ENCODE measurements at regions not wholly inside any gene's neighbourhood (a gene's known extent, or its start where the extent isn't known, plus 50 kb on each side); places are given as distances from the start of the nearest gene placed in this dataset.
"Not testable (repeated sequence)": the region's sequence is repeated elsewhere in the genome, so short reads cannot be mapped to it uniquely, and the experiment has no call there.

DNA sequence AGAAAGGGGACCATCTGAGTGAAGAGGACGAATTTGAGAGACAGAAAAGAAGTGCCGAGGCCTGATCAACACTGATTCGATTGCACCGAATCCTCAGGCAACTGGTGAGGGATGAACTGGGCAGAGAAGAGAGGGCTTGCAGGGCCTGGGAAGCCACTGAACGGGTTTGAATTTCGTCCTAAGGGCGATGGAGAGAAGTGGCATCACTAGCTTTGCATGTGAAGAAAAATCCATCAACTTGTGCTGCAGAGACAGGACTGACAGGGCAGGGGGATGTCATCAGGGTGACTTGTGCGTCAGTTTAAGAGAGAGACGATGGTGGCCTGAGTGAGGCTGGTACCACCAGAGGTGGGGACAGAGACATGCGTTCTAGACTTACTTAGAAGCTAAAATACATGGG lies 73.7 kb upstream of the SLC22A23 start:
- no peaks in the 10 kb centered on the region for H3K4me1 ChIP-seq
- no peaks in the 10 kb centered on the region for H3K36me3 ChIP-seq (ENCODE audit: low read depth, missing control alignments)
- DNase-seq = no peak
- H3K27me3 ChIP-seq = no peaks in the 10 kb centered on the region
- intact Hi-C loops (cut with DNase I; ENCODE audit: low total_unique reads) = no loop called here
- H3K27ac ChIP-seq = no peak overlapping the region
- WGBS, 2 donors = 80 to 88% methylated on average over 10 of the region's 10 CpGs
- no peaks in the 10 kb centered on the region for H3K9me3 ChIP-seq
- TF ChIP-seq POLR2A (IDR thresholded peaks at IDR 0.05) = no peak
- TF ChIP-seq, protein P1, sequence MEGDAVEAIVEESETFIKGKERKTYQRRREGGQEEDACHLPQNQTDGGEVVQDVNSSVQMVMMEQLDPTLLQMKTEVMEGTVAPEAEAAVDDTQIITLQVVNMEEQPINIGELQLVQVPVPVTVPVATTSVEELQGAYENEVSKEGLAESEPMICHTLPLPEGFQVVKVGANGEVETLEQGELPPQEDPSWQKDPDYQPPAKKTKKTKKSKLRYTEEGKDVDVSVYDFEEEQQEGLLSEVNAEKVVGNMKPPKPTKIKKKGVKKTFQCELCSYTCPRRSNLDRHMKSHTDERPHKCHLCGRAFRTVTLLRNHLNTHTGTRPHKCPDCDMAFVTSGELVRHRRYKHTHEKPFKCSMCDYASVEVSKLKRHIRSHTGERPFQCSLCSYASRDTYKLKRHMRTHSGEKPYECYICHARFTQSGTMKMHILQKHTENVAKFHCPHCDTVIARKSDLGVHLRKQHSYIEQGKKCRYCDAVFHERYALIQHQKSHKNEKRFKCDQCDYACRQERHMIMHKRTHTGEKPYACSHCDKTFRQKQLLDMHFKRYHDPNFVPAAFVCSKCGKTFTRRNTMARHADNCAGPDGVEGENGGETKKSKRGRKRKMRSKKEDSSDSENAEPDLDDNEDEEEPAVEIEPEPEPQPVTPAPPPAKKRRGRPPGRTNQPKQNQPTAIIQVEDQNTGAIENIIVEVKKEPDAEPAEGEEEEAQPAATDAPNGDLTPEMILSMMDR (IDR thresholded peaks at IDR 0.05) = no peak
- no peak overlapping the region for H3K4me3 ChIP-seq

DNA sequence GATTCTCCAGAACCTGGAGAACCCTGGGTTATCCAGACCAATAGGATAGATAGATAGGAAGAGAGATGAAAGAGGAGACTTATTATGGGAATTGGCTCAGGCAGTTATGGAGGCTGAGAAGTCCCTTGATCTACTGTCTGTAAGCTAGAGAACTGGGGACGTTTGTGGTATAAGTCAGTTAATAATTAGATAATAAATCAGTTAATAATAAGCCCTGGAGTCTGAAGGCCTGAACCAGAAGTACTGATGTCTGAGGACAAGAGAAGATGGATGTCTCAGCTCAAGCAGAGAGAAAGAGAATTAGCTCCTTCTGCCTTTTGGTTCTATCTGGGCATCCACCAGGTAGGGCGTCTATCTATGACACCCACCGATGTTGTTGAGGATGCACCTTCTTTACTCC lies 72.9 kb upstream of the SLC22A23 start:
- TF ChIP-seq POLR2A (IDR thresholded peaks at IDR 0.05) = no peak
- TF ChIP-seq, protein P1 (IDR thresholded peaks at IDR 0.05) = no peak
- H3K27me3 ChIP-seq = no peaks in the 10 kb centered on the region
- DNase-seq = no peak
- H3K36me3 ChIP-seq (ENCODE audit: low read depth, missing control alignments) = no peaks in the 10 kb centered on the region
- H3K4me3 ChIP-seq = no peak overlapping the region
- intact Hi-C loops (cut with DNase I; ENCODE audit: low total_unique reads) = no loop called here
- no peak overlapping the region for H3K27ac ChIP-seq
- no peaks in the 10 kb centered on the region for H3K9me3 ChIP-seq
- 82 to 85% methylated on average over 3 of the region's 3 CpGs for WGBS, 2 donors
- H3K4me1 ChIP-seq = no peaks in the 10 kb centered on the region

DNA sequence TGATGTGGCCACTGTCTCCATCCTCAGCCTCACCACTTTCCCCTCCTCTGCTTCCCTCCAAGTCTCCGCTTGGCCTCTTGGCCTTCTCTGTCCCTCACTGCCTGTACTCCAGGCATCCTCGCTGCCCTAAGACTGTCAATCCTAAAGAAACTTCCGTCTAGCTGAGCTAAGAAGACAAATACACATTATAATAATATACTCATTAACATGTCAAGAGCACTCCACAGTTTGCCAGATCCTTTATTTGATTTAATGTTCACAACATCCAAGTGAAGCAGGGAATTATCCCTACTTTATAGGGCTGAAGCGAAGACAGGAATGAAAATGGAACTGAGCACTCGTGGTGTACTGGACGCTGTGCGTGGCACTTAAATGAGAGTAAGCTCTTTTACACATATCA lies 72.4 kb upstream of the SLC22A23 start:
- H3K4me3 ChIP-seq = no peak overlapping the region
- H3K9me3 ChIP-seq = no peaks in the 10 kb centered on the region
- intact Hi-C loops (cut with DNase I; ENCODE audit: low total_unique reads) = no loop called here
- no peak for DNase-seq
- TF ChIP-seq, protein P1 (IDR thresholded peaks at IDR 0.05) = no peak
- no peak for TF ChIP-seq POLR2A (IDR thresholded peaks at IDR 0.05)
- H3K36me3 ChIP-seq (ENCODE audit: low read depth, missing control alignments) = no peaks in the 10 kb centered on the region
- H3K27me3 ChIP-seq = no peaks in the 10 kb centered on the region
- no peaks in the 10 kb centered on the region for H3K4me1 ChIP-seq
- no peak overlapping the region for H3K27ac ChIP-seq
- 91 to 93% methylated on average over 7 of the region's 7 CpGs for WGBS, 2 donors

DNA sequence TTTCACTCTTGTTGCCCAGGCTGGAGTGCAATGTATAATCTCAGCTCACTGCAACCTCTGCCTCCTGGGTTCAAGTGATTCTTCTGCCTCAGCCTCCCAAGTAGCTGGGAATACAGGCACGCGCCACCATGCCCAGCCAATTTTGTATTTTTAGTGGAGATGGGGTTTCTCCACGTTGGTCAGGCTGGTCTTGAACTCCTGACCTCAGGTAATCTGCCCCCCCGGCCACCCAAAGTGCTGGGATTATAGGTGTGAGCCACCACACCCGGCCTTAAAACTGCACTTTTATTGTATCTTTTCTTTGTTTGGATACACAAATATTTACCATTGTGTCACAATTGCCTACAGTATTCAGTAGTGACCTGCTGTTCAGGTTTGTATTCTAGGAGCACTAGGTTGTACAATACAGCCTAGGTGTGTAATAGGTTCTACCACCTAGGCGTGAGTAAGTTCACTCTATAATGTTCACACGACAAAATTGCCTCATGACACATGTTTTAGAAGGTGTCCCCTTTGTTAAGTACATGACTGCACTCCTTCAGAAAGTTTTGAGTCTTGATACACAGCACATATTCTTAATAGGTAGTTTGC lies 71.3 kb upstream of the SLC22A23 start:
- H3K4me1 ChIP-seq; H3K9me3 ChIP-seq; H3K36me3 ChIP-seq (ENCODE audit: low read depth, missing control alignments); intact Hi-C loops (cut with DNase I; ENCODE audit: low total_unique reads); DNase-seq; H3K27ac ChIP-seq; H3K4me3 ChIP-seq; H3K27me3 ChIP-seq: not testable (repeated sequence)
- WGBS, 2 donors = 87 to 90% methylated on average over 7 of the region's 7 CpGs

DNA sequence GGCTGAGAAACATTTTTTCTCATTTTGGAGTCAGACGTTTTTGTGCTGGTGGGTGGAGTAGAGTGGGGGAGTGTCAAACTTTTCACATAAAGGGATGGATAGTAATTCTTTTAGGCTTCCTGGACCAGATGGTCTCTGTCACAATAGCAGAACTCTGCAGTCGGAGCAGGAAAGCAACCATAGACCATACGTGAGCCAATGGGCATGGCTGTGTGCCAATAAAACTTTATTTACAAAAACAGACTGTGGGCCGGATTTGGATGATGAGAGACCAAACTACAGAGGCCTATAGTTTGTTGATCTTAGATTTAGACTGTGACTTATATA lies 70.8 kb upstream of the SLC22A23 start:
- Histone ChIP-seq H3K27me3 (no peaks in the 10 kb centered on the region), H3K4me1 (no peaks in the 10 kb centered on the region), H3K9me3 (no peaks in the 10 kb centered on the region), H3K27ac (no peak overlapping the region), H3K36me3 (ENCODE audit: low read depth, missing control alignments) (no peaks in the 10 kb centered on the region), H3K4me3 (no peak overlapping the region)
- WGBS, 2 donors = 60 to 61% methylated on average over 4 of the region's 4 CpGs
- TF ChIP-seq, protein P1 (IDR thresholded peaks at IDR 0.05) = no peak
- no peak for TF ChIP-seq POLR2A (IDR thresholded peaks at IDR 0.05)
- intact Hi-C loops (cut with DNase I; ENCODE audit: low total_unique reads) = no loop called here
- DNase-seq = no peak

Measured in testis (tissue), 2 donors.